Fibroblast of lung (primary cell): ENCODE measurements at regions not wholly inside any gene's neighbourhood (a gene's known extent, or its start where the extent isn't known, plus 50 kb on each side); places are given as distances from the start of the nearest gene placed in this dataset.

ENCODE experiments used
- DNase-seq, 2 donors: peaks; one replicate each; pipeline versions ENCODE4 v3.0.0 to v3.0.0-alpha.2; 2010; ENCODE audit warnings: low read depth in 2 of 2
- H2AFZ ChIP-seq: 2 replicates; pipeline ENCODE4 v1.5.1; 2012; ENCODE audit warnings: low read length, control low read depth, inconsistent platforms
- H3K27ac ChIP-seq: 2 replicates; pipeline ENCODE4 v1.5.1; 2011; ENCODE audit warnings: low read length, control low read depth; ENCODE audit not compliant: insufficient read depth
- H3K27me3 ChIP-seq: 2 replicates; pipeline ENCODE4 v1.5.1; 2011; ENCODE audit warnings: mild to moderate bottlenecking, low read length; ENCODE audit not compliant: control insufficient read depth, insufficient read depth
- H3K36me3 ChIP-seq: 2 replicates; pipeline ENCODE4 v1.5.1; 2011; ENCODE audit warnings: low read length; ENCODE audit not compliant: control insufficient read depth, insufficient read depth
- H3K4me1 ChIP-seq: 2 replicates; pipeline ENCODE4 v1.5.1; 2011; ENCODE audit warnings: low read length; ENCODE audit not compliant: control insufficient read depth, insufficient read depth; ENCODE audit errors: extremely low read depth
- H3K4me2 ChIP-seq: 2 replicates; pipeline ENCODE4 v1.5.1; 2011; ENCODE audit warnings: low read length, control low read depth; ENCODE audit not compliant: insufficient read depth; ENCODE audit errors: extremely low read depth
- H3K4me3 ChIP-seq, 4 experiments: fragments of 200-600 bp in 1 of 4; sonication (generic) in 1 of 4; replicated peaks in 1 of 4; 2 replicates each; pipeline ENCODE4 v1.5.1; 2011 to 2016; ENCODE audit warnings: low read length in 4 of 4, low read depth in 3 of 4, mild to moderate bottlenecking in 3 of 4, control low read depth in 2 of 4, inconsistent platforms in 1 of 4, mixed read lengths in 1 of 4; ENCODE audit not compliant: insufficient read depth in 1 of 4; ENCODE audit errors: control extremely low read depth in 1 of 4
- H3K79me2 ChIP-seq: 2 replicates; pipeline ENCODE4 v1.5.1; 2012; ENCODE audit warnings: mild to moderate bottlenecking, low read length, inconsistent platforms; ENCODE audit not compliant: control insufficient read depth, insufficient read depth
- H3K9ac ChIP-seq: 2 replicates; pipeline ENCODE4 v1.5.1; 2011; ENCODE audit warnings: mild to moderate bottlenecking, low read length, control low read depth; ENCODE audit not compliant: insufficient read depth
- H3K9me3 ChIP-seq: 2 replicates; pipeline ENCODE4 v1.5.1; 2012; ENCODE audit warnings: low read depth, low read length; ENCODE audit not compliant: control insufficient read depth, insufficient read depth
- H4K20me1 ChIP-seq: 2 replicates; pipeline ENCODE4 v1.5.1; 2011; ENCODE audit warnings: low read length; ENCODE audit not compliant: control insufficient read depth, insufficient read depth; ENCODE audit errors: extremely low read depth
- CTCF ChIP-seq, 2 donors: IDR thresholded peaks in 1 of 2; conservative IDR thresholded peaks in 1 of 2; 1 replicate in 1 of 2; 2 replicates in 1 of 2; pipeline ENCODE4 v1.5.1; 2011 to 2012; ENCODE audit warnings: low read length in 2 of 2, control low read depth in 1 of 2, inconsistent platforms in 1 of 2, low read depth in 1 of 2, mild to moderate bottlenecking in 1 of 2
- EZH2 ChIP-seq: IDR thresholded peaks from 2 replicates; pipeline ENCODE4 v1.5.1; 2012; ENCODE audit warnings: low read length, control low read depth, mild to moderate bottlenecking; ENCODE audit errors: missing control alignments

- no peak for DNase-seq
- Histone ChIP-seq H3K27me3 (no peaks in the 10 kb centered on the region), H3K4me3 (no peak overlapping the region), H3K9ac (no peak overlapping the region), H4K20me1 (no peaks in the 10 kb centered on the region), H3K79me2 (no peaks in the 10 kb centered on the region), H2AFZ (no peak overlapping the region), H3K9me3 (no peaks in the 10 kb centered on the region), H3K4me1 (no peaks in the 10 kb centered on the region), H3K27ac (no peak overlapping the region), H3K36me3 (no peaks in the 10 kb centered on the region), H3K4me2 (no peak overlapping the region)
- no peak for TF ChIP-seq EZH2
- no peak for TF ChIP-seq CTCF (conservative IDR thresholded peaks at IDR 0.05 in 1 of 2, IDR thresholded peaks at IDR 0.05 in 1 of 2; ENCODE audit: low read depth in 1 of 2, low read length in 2 of 2)
Observed at GRCh38 chr14:83395321-83395720, 1861.7 kb upstream of the SEL1L start.

- Histone ChIP-seq H3K4me2 (no peak overlapping the region), H3K4me3 (no peak overlapping the region), H4K20me1 (no peaks in the 10 kb centered on the region), H3K36me3 (no peaks in the 10 kb centered on the region), H3K9ac (no peak overlapping the region), H3K27me3 (no peaks in the 10 kb centered on the region), H3K79me2 (no peaks in the 10 kb centered on the region), H3K27ac (no peak overlapping the region), H3K9me3 (no peaks in the 10 kb centered on the region), H3K4me1 (no peaks in the 10 kb centered on the region), H2AFZ (no peak overlapping the region)
- TF ChIP-seq CTCF (conservative IDR thresholded peaks at IDR 0.05 in 1 of 2, IDR thresholded peaks at IDR 0.05 in 1 of 2; ENCODE audit: low read depth in 1 of 2, low read length in 2 of 2) (no peak), EZH2 (no peak)
- DNase-seq: no peak
Observed at GRCh38 chr14:83416476-83416875, 1882.8 kb upstream of the SEL1L start.

DNA sequence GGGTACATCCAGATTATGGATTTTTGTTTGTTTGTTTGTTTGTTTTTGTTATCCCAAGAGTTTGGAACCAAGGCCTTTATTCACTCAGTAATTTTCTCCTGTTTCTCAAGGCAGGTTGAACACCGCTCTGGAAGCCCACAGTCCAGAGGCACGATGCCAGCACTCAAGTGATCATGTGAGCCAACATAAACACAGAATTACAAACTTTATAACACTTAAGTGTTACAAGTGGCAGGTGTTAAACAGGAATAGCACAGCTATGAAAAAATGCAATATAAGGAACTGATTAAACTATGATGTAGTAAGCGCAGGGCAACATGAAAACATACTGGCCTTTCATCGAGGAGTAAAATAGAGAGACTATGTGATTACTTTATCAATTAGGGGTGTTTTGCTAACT is 1885.8 kb upstream of the SEL1L start:
- DNase-seq: no peak
- H3K79me2 ChIP-seq: no peaks in the 10 kb centered on the region
- H3K4me2 ChIP-seq: no peak overlapping the region
- H4K20me1 ChIP-seq: no peaks in the 10 kb centered on the region
- TF ChIP-seq EZH2 (no peak), CTCF (conservative IDR thresholded peaks at IDR 0.05 in 1 of 2, IDR thresholded peaks at IDR 0.05 in 1 of 2; ENCODE audit: low read depth in 1 of 2, low read length in 2 of 2) (no peak)
- H3K4me3 ChIP-seq: no peak overlapping the region
- H3K27me3 ChIP-seq: no peaks in the 10 kb centered on the region
- no peak overlapping the region for H3K27ac ChIP-seq
- H2AFZ ChIP-seq: no peak overlapping the region
- H3K9me3 ChIP-seq: no peaks in the 10 kb centered on the region
- H3K4me1 ChIP-seq: no peaks in the 10 kb centered on the region
- no peak overlapping the region for H3K9ac ChIP-seq
- no peaks in the 10 kb centered on the region for H3K36me3 ChIP-seq
